OCI-LY3 (cell line): ENCODE measurements at regions not wholly inside any gene's neighbourhood (a gene's known extent, or its start where the extent isn't known, plus 50 kb on each side); places are given as distances from the start of the nearest gene placed in this dataset.

Experiments
- EZH2phosphoT487 ChIP-seq: fragments of 200-600 bp; shearing (Covaris generic); IDR thresholded peaks from 2 replicates; pipeline ENCODE4 v1.6.1; 2018; ENCODE audit warnings: antibody characterized with exemption, mixed run types, low read depth
- TF ChIP-seq, protein P1 (sequence below): fragments of 200-600, 300-600 bp; sonication (generic); IDR thresholded peaks from 2 replicates; pipeline ENCODE4 v1.5.1; 2014; ENCODE audit warnings: antibody characterized with exemption, low read length, low read depth

DNA sequence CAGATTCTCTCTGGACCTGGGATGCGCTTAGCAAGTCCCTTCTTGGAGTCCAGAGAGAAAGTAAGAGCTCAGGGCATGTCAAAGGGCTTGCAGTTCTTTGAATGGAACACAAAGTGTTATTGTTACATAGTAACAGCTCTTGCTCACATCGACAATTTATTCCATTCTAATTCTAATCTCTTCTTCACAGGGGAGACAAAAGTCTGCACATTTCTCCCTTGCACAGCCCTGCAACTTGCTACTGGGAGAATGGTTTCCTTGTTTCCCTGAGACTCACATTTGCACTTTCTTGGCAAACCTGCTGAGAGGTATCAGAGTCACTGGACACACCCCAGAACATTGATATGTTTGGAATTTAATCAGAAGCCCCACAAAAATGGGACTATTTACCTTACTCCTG lies 209.9 kb upstream of the IGF1 start:
- TF ChIP-seq, protein P1, sequence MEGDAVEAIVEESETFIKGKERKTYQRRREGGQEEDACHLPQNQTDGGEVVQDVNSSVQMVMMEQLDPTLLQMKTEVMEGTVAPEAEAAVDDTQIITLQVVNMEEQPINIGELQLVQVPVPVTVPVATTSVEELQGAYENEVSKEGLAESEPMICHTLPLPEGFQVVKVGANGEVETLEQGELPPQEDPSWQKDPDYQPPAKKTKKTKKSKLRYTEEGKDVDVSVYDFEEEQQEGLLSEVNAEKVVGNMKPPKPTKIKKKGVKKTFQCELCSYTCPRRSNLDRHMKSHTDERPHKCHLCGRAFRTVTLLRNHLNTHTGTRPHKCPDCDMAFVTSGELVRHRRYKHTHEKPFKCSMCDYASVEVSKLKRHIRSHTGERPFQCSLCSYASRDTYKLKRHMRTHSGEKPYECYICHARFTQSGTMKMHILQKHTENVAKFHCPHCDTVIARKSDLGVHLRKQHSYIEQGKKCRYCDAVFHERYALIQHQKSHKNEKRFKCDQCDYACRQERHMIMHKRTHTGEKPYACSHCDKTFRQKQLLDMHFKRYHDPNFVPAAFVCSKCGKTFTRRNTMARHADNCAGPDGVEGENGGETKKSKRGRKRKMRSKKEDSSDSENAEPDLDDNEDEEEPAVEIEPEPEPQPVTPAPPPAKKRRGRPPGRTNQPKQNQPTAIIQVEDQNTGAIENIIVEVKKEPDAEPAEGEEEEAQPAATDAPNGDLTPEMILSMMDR = no peak
- no peak for TF ChIP-seq EZH2phosphoT487
